ENCODE measurements at regions not wholly inside any gene's neighbourhood (a gene's known extent, or its start where the extent isn't known, plus 50 kb on each side); places are given as distances from the start of the nearest gene placed in this dataset.

DNA sequence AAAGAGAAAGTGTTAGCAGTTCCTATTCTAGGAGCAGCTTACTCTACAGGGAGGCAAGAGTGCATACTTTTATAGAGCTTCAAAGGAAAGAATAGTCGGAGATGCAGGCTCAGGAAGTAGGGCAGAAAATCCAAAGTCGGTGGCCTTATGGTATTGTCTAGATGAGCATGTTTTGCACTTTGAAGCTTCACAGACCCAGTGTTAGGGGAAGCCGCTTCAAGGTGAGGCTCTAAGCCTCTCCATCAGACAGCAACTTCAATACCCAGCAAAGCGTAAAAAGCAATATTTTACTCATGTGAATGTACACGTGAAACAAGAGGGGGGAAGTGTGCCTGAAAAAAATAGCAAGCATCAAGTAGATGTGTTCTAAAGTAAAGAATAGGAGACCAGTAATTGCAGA is 125.6 kb upstream of the RASGRP1 start:
- no peak for TF ChIP-seq CTCF (IDR thresholded peaks at IDR 0.05)
- TF ChIP-seq EP300 (IDR thresholded peaks at IDR 0.05; ENCODE audit: borderline replicate concordance in 1 of 2, low read depth in 1 of 2, low read length in 1 of 2), result no peak
- no peak for TF ChIP-seq RFX5 (IDR thresholded peaks at IDR 0.05; ENCODE audit: low read length)

Data from SK-N-SH (cell line).